B cell (primary cell): ENCODE measurements at regions not wholly inside any gene's neighbourhood (a gene's known extent, or its start where the extent isn't known, plus 50 kb on each side); places are given as distances from the start of the nearest gene placed in this dataset.

Experiments used
- ATAC-seq: fragments of 200-7000 bp; cut with Tn5 transposase; one replicate; pipeline ENCODE4 v1.10.0; 2021; ENCODE audit warnings: low read depth, mild to moderate bottlenecking, moderate number of reproducible peaks, moderate library complexity
- CTCF ChIA-PET: fragments of 350-600 bp; sonication (Branson Sonifier 250); formaldehyde crosslinking; loops from one replicate; lab custom pipeline; 2021; ENCODE audit warnings: antibody characterized with exemption, inconsistent platforms; lab: Charles Lee
- POLR2A ChIA-PET: fragments of 350-600 bp; sonication (Branson Sonifier 250); formaldehyde crosslinking; loops from one replicate; lab custom pipeline; 2021; ENCODE audit warnings: antibody characterized with exemption; lab: Charles Lee
- DNase-seq: peaks from one replicate; pipeline ENCODE4 v3.0.0; 2013
- H2AFZ ChIP-seq: 2 replicates; pipeline ENCODE4 v1.6.1; 2012; ENCODE audit warnings: mild to moderate bottlenecking, low read depth, low read length; ENCODE audit not compliant: insufficient read depth, poor library complexity, severe bottlenecking
- H3K27ac ChIP-seq, 2 donors: 1 replicate in 1 of 2; 2 replicates in 1 of 2; pipeline ENCODE4 v1.5.1; 2012 to 2013; ENCODE audit warnings: low read length in 2 of 2, mild to moderate bottlenecking in 2 of 2, moderate library complexity in 1 of 2
- H3K27me3 ChIP-seq, 4 experiments: fragments of 200-600 bp in 1 of 4; sonication (generic) in 1 of 4; replicated peaks in 1 of 4; 1 replicate in 2 of 4; 2 replicates in 2 of 4; pipeline versions ENCODE4 v1.6.1 to v1.7.0; 2013 to 2016; ENCODE audit warnings: low read length in 3 of 4, mild to moderate bottlenecking in 2 of 4, mixed read lengths in 1 of 4, moderate library complexity in 1 of 4; ENCODE audit not compliant: insufficient read depth in 4 of 4, control insufficient read depth in 3 of 4; ENCODE audit errors: control extremely low read depth in 1 of 4
- H3K36me3 ChIP-seq, 2 experiments: replicated peaks in 1 of 2; 1 replicate in 1 of 2; 2 replicates in 1 of 2; pipeline versions ENCODE4 v1.6.1 to v1.7.1; 2013; ENCODE audit warnings: low read length in 1 of 2; ENCODE audit not compliant: insufficient read depth in 2 of 2, control insufficient read depth in 1 of 2; ENCODE audit errors: control extremely low read depth in 1 of 2, extremely low read depth in 1 of 2
- H3K4me1 ChIP-seq, 2 donors: fragments of 200-600 bp in 1 of 2; sonication (generic) in 1 of 2; 1 replicate in 1 of 2; 2 replicates in 1 of 2; pipeline versions ENCODE4 v1.5.1 to v1.6.1; 2013 to 2017; ENCODE audit warnings: low read length in 2 of 2; ENCODE audit not compliant: control insufficient read depth in 2 of 2, insufficient read depth in 2 of 2
- H3K4me2 ChIP-seq: replicated peaks from 2 replicates; pipeline ENCODE3; 2012; ENCODE audit warnings: mild to moderate bottlenecking, low read depth, low read length; ENCODE audit not compliant: poor library complexity, severe bottlenecking
- H3K4me3 ChIP-seq, 5 experiments: fragments of 200-600 bp in 1 of 5; sonication (generic) in 1 of 5; 1 replicate in 3 of 5; 2 replicates in 2 of 5; pipeline versions ENCODE4 v1.5.1 to v1.7.0; 2011 to 2016; ENCODE audit warnings: low read length in 4 of 5, mild to moderate bottlenecking in 4 of 5, low read depth in 2 of 5, control low read depth in 1 of 5, moderate library complexity in 1 of 5; ENCODE audit not compliant: insufficient read depth in 1 of 5; ENCODE audit errors: control extremely low read depth in 1 of 5, extremely low read depth in 1 of 5
- H3K79me2 ChIP-seq: fragments of 200-600 bp; sonication (generic); one replicate; pipeline ENCODE4 v1.6.0; 2016; ENCODE audit warnings: low read length; ENCODE audit not compliant: control insufficient read depth, insufficient read depth
- H3K9ac ChIP-seq: fragments of 200-600 bp; sonication (generic); 2 replicates; pipeline ENCODE4 v1.6.1; 2017; ENCODE audit warnings: mild to moderate bottlenecking, low read length, moderate library complexity
- H3K9me3 ChIP-seq, 3 donors: one replicate each; pipeline versions ENCODE4 v1.6.1 to v1.7.1; 2013; ENCODE audit warnings: low read length in 2 of 3; ENCODE audit not compliant: control insufficient read depth in 2 of 3, insufficient read depth in 1 of 3; ENCODE audit errors: control extremely low read depth in 1 of 3
- H4K20me1 ChIP-seq: 2 replicates; pipeline ENCODE4 v1.6.0; 2012; ENCODE audit warnings: mild to moderate bottlenecking, low read length; ENCODE audit not compliant: insufficient read depth, control insufficient read depth, poor library complexity, severe bottlenecking
- H3K27ac Mint-ChIP-seq: one replicate; pipeline ENCODE4 v1.8.0; 2021; ENCODE audit warnings: mixed read lengths
- H3K27me3 Mint-ChIP-seq: one replicate; pipeline ENCODE4 v1.8.0; 2021; ENCODE audit warnings: mixed read lengths
- H3K4me1 Mint-ChIP-seq: one replicate; pipeline ENCODE4 v1.8.0; 2021; ENCODE audit warnings: mixed read lengths
- H3K4me3 Mint-ChIP-seq: one replicate; pipeline ENCODE4 v1.8.0; 2021; ENCODE audit warnings: mixed read lengths
- H3K9me3 Mint-ChIP-seq: one replicate; pipeline ENCODE4 v1.8.0; 2022; ENCODE audit warnings: mixed read lengths; ENCODE audit not compliant: insufficient read depth
- EZH2 ChIP-seq: IDR thresholded peaks from 2 replicates; pipeline ENCODE4 v1.6.1; 2012; ENCODE audit warnings: borderline replicate concordance, low read depth, mild to moderate bottlenecking, moderate library complexity, low read length; ENCODE audit not compliant: insufficient read depth, poor library complexity, severe bottlenecking
- WGBS: methylation state at CpG from one replicate; pipeline ENCODE4 v1.1.5; 2013; ENCODE audit warnings: missing lambda C conversion rate; ENCODE audit not compliant: insufficient coverage; 5-methylcytosine and 5-hydroxymethylcytosine counted together
- intact Hi-C: fragments of 100-400 bp; cut with micrococcal nuclease; formaldehyde crosslinking; loops from one replicate; pipeline ENCODE4 v1.10.0; 2022
- TF ChIP-seq, protein P1 (sequence below): fragments of 200-600 bp; IDR thresholded peaks from one replicate; pipeline ENCODE4 v1.8.0; 2022; ENCODE audit warnings: antibody characterized with exemption, mild to moderate bottlenecking

DNA sequence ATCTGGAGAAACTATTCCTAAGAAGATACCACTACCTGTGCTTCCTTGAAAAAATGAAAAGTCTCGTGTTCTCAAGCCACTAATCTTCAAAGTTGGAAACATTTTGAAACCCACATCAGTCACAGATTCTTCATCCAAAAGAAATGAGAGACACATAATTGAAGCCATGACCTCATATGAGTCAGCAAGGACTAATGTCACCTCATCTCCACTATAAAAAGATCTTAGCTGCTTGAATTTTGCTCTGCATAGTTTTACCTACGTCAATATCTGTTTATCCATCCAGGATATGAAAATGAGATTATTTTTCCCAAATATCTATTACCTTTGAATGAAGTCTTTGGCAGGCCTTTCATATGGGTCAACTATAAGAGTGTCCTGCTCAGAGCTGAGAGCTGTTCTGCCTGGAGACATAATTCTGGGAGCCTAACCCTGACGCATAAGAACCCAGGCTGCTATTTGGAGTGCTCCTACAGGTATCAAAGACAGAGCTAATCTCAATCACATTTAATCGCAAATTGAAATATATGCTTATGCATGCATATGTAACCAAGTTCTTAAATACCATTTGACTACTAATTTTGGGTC is 312.5 kb upstream of the PKN2 start:
- H3K27ac Mint-ChIP-seq, result no peak overlapping the region
- ATAC-seq, result no peak
- no peaks in the 10 kb centered on the region for H3K79me2 ChIP-seq
- ChIA-PET CTCF (no interaction called here), POLR2A (no interaction called here)
- H4K20me1 ChIP-seq, result no peaks in the 10 kb centered on the region
- WGBS, result 63% methylated on average over 1 of the region's 4 CpGs
- no peak overlapping the region for H3K4me3 Mint-ChIP-seq
- no peak for TF ChIP-seq EZH2
- TF ChIP-seq, protein P1, sequence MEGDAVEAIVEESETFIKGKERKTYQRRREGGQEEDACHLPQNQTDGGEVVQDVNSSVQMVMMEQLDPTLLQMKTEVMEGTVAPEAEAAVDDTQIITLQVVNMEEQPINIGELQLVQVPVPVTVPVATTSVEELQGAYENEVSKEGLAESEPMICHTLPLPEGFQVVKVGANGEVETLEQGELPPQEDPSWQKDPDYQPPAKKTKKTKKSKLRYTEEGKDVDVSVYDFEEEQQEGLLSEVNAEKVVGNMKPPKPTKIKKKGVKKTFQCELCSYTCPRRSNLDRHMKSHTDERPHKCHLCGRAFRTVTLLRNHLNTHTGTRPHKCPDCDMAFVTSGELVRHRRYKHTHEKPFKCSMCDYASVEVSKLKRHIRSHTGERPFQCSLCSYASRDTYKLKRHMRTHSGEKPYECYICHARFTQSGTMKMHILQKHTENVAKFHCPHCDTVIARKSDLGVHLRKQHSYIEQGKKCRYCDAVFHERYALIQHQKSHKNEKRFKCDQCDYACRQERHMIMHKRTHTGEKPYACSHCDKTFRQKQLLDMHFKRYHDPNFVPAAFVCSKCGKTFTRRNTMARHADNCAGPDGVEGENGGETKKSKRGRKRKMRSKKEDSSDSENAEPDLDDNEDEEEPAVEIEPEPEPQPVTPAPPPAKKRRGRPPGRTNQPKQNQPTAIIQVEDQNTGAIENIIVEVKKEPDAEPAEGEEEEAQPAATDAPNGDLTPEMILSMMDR, result no peak
- no peak overlapping the region for H3K9ac ChIP-seq
- DNase-seq, result no peak
- no peak overlapping the region for H3K27ac ChIP-seq
- H3K27me3 Mint-ChIP-seq, result peaks cover 3% of the 10 kb centered on the region
- no peaks in the 10 kb centered on the region for H3K4me1 ChIP-seq
- H3K4me3 ChIP-seq, result no peak overlapping the region
- no peaks in the 10 kb centered on the region for H3K36me3 ChIP-seq
- no peak overlapping the region for H3K4me2 ChIP-seq
- no peaks in the 10 kb centered on the region for H3K4me1 Mint-ChIP-seq
- no peaks in the 10 kb centered on the region for H3K9me3 Mint-ChIP-seq
- no peaks in the 10 kb centered on the region for H3K9me3 ChIP-seq
- intact Hi-C loops, result no loop called here
- H3K27me3 ChIP-seq, result no peaks in the 10 kb centered on the region
- H2AFZ ChIP-seq, result no peak overlapping the region

DNA sequence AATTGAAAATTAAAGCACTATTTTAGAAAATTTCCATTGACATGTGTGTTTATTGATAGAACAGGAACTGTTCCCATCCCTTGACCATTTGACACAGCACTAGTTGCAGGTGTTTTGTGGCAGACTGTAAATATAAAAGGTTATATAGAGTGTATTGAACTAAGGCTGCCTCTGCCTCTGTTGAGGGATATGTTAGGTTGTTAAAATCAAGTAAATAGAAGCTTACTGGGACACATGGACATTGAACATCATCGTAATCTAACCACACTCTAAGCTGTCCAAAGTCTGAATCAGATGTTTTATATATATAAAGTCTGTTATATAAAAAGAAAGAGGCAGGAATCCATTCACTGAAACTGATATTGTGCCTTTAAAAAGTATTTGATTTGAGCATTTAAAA is 308.1 kb upstream of the PKN2 start:
- Mint-ChIP-seq H3K27ac (no peak overlapping the region), H3K4me1 (no peaks in the 10 kb centered on the region), H3K9me3 (no peaks in the 10 kb centered on the region), H3K4me3 (no peak overlapping the region), H3K27me3 (peaks cover 10% of the 10 kb centered on the region)
- Histone ChIP-seq H3K9ac (no peak overlapping the region), H3K27me3 (no peaks in the 10 kb centered on the region), H3K9me3 (no peaks in the 10 kb centered on the region), H4K20me1 (no peaks in the 10 kb centered on the region), H3K4me1 (no peaks in the 10 kb centered on the region), H3K4me2 (no peak overlapping the region), H3K36me3 (no peaks in the 10 kb centered on the region), H3K4me3 (no peak overlapping the region), H3K27ac (no peak overlapping the region), H2AFZ (no peak overlapping the region), H3K79me2 (no peaks in the 10 kb centered on the region)
- ATAC-seq (no peak), DNase-seq (no peak)
- TF ChIP-seq, protein P1, result no peak
- no peak for TF ChIP-seq EZH2
- intact Hi-C loops, result no loop called here
- CTCF ChIA-PET, result no interaction called here
- POLR2A ChIA-PET, result no interaction called here
- no CpG with 5 or more reads among the region's 1 CpG for WGBS
